GM21381 (cell line): ENCODE measurements at regions not wholly inside any gene's neighbourhood (a gene's known extent, or its start where the extent isn't known, plus 50 kb on each side); places are given as distances from the start of the nearest gene placed in this dataset.

Source experiments
- ATAC-seq: cut with Tn5 transposase; IDR thresholded peaks from one replicate; pipeline ENCODE4 v1.9.1; 2021; ENCODE audit warnings: mild to moderate bottlenecking, moderate library complexity; ENCODE audit not compliant: unreplicated experiment

GRCh38 chr9:89655990-89656657 lies 51.3 kb downstream of the GADD45G start:
- no peak for ATAC-seq

- ATAC-seq: no peak
Observed at GRCh38 chr9:89657295-89657694, 52.5 kb downstream of the GADD45G start.

- ATAC-seq: peak; percentile 58
Observed at GRCh38 chr9:89657765-89658164, 53.0 kb downstream of the GADD45G start.

GRCh38 chr9:89658401-89658800 lies 53.6 kb downstream of the GADD45G start:
- no peak for ATAC-seq

GRCh38 chr9:89658931-89659330 lies 54.1 kb downstream of the GADD45G start:
- ATAC-seq: no peak

- ATAC-seq: no peak
Observed at GRCh38 chr9:89659473-89659872, 54.7 kb downstream of the GADD45G start.

GRCh38 chr9:89659891-89660685 lies 55.3 kb downstream of the GADD45G start:
- no peak for ATAC-seq

- ATAC-seq: no peak
Observed at GRCh38 chr9:89661391-89661949, 56.7 kb downstream of the GADD45G start.

GRCh38 chr9:89661956-89662717 lies 57.3 kb downstream of the GADD45G start:
- ATAC-seq: no peak

- ATAC-seq: no peak
Observed at GRCh38 chr9:89662718-89663613, 58.2 kb downstream of the GADD45G start.

- no peak for ATAC-seq
Observed at GRCh38 chr9:89663614-89663970, 58.8 kb downstream of the GADD45G start.

- ATAC-seq: no peak
Observed at GRCh38 chr9:89664010-89664409, 59.2 kb downstream of the GADD45G start.

- ATAC-seq: no peak
Observed at GRCh38 chr9:89664896-89665329, 60.1 kb downstream of the GADD45G start.

GRCh38 chr9:89666364-89666763 lies 61.6 kb downstream of the GADD45G start:
- ATAC-seq: no peak

- no peak for ATAC-seq
Observed at GRCh38 chr9:89666950-89667349, 62.1 kb downstream of the GADD45G start.

GRCh38 chr9:89667726-89668125 lies 62.9 kb downstream of the GADD45G start:
- no peak for ATAC-seq

- ATAC-seq: no peak
Observed at GRCh38 chr9:89668216-89668865, 63.5 kb downstream of the GADD45G start.

- ATAC-seq: no peak
Observed at GRCh38 chr9:89668866-89669246, 64.0 kb downstream of the GADD45G start.

GRCh38 chr9:89669361-89669842 lies 64.6 kb downstream of the GADD45G start:
- no peak for ATAC-seq

GRCh38 chr9:89670114-89670513 lies 65.3 kb downstream of the GADD45G start:
- ATAC-seq: no peak
